HL-60 (cell line): ENCODE measurements at regions not wholly inside any gene's neighbourhood (a gene's known extent, or its start where the extent isn't known, plus 50 kb on each side); places are given as distances from the start of the nearest gene placed in this dataset.

Experiments
- GABPA ChIP-seq: IDR thresholded peaks from 2 replicates; pipeline ENCODE4 v1.6.1; 2012; ENCODE audit warnings: low read depth
- REST ChIP-seq: IDR thresholded peaks from 2 replicates; pipeline ENCODE4 v1.6.1; 2012; ENCODE audit warnings: low read depth; ENCODE audit not compliant: insufficient replicate concordance
- TF ChIP-seq, protein P1 (sequence below): IDR thresholded peaks from one replicate; pipeline ENCODE4 v1.5.1; 2011; ENCODE audit warnings: low read length, control low read depth, inconsistent platforms; ENCODE audit not compliant: insufficient read depth

- TF ChIP-seq, protein P1, sequence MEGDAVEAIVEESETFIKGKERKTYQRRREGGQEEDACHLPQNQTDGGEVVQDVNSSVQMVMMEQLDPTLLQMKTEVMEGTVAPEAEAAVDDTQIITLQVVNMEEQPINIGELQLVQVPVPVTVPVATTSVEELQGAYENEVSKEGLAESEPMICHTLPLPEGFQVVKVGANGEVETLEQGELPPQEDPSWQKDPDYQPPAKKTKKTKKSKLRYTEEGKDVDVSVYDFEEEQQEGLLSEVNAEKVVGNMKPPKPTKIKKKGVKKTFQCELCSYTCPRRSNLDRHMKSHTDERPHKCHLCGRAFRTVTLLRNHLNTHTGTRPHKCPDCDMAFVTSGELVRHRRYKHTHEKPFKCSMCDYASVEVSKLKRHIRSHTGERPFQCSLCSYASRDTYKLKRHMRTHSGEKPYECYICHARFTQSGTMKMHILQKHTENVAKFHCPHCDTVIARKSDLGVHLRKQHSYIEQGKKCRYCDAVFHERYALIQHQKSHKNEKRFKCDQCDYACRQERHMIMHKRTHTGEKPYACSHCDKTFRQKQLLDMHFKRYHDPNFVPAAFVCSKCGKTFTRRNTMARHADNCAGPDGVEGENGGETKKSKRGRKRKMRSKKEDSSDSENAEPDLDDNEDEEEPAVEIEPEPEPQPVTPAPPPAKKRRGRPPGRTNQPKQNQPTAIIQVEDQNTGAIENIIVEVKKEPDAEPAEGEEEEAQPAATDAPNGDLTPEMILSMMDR, result no peak
- TF ChIP-seq GABPA, result no peak
- no peak for TF ChIP-seq REST
Measured at GRCh38 chr14:48075487-48075886, 400.1 kb upstream of the MDGA2 start.
